ENCODE measurements at regions not wholly inside any gene's neighbourhood (a gene's known extent, or its start where the extent isn't known, plus 50 kb on each side); places are given as distances from the start of the nearest gene placed in this dataset.

- CTCF ChIA-PET, result no interaction called here
- Histone ChIP-seq H3K4me1 (ENCODE audit: control insufficient read depth, insufficient read depth, low read length) (no peaks in the 10 kb centered on the region), H3K4me3 (ENCODE audit: low read depth in 2 of 2, low read length in 2 of 2) (no peak overlapping the region), H3K36me3 (ENCODE audit: control insufficient read depth, insufficient read depth, low read length) (no peaks in the 10 kb centered on the region), H3K27me3 (ENCODE audit: control insufficient read depth, insufficient read depth, low read length) (no peaks in the 10 kb centered on the region), H3K27ac (ENCODE audit: low read length) (no peak overlapping the region), H3K9me3 (ENCODE audit: control insufficient read depth, insufficient read depth, low read depth, low read length) (no peaks in the 10 kb centered on the region)
- no TSS peak for BruUV-seq (replicated peaks)
- DNase-seq (ENCODE audit: low read depth, low spot score), result no peak
- no peak for ATAC-seq
- intact Hi-C loops (cut with micrococcal nuclease; ENCODE audit: unreplicated experiment), result loop anchor here (10.0 kb wide), 1 partner anchor 78 kb away; no protein-coding TSS in a partner anchor
- in situ Hi-C loops (cut with HindIII; ENCODE audit: low pct_unique_long_range_greater_than_20kb, low sequenced_read_pairs), result no loop called here
- TF ChIP-seq CTCF (IDR thresholded peaks at IDR 0.05), result no peak
- TF ChIP-seq REST (IDR thresholded peaks at IDR 0.05; ENCODE audit: insufficient read depth in 1 of 2, low read depth in 2 of 2, low read length in 1 of 2), result no peak
- TF ChIP-seq SIN3A (IDR thresholded peaks at IDR 0.05; ENCODE audit: borderline replicate concordance, insufficient read depth, low read depth, low read length), result no peak
- no peak for TF ChIP-seq POLR2AphosphoS5 (IDR thresholded peaks at IDR 0.05; ENCODE audit: low read depth, low read length)
- no peak for TF ChIP-seq TCF7L2 (IDR thresholded peaks at IDR 0.05; ENCODE audit: low read depth, low read length)
- POLR2A ChIA-PET, result no interaction called here
Measured at GRCh38 chr12:92413286-92413685, 267.6 kb upstream of the BTG1 start.

- no peak for ATAC-seq
- Histone ChIP-seq H3K4me1 (ENCODE audit: control insufficient read depth, insufficient read depth, low read length) (no peaks in the 10 kb centered on the region), H3K27me3 (ENCODE audit: control insufficient read depth, insufficient read depth, low read length) (no peaks in the 10 kb centered on the region), H3K9me3 (ENCODE audit: control insufficient read depth, insufficient read depth, low read depth, low read length) (no peaks in the 10 kb centered on the region), H3K27ac (ENCODE audit: low read length) (no peak overlapping the region), H3K4me3 (ENCODE audit: low read depth in 2 of 2, low read length in 2 of 2) (no peak overlapping the region), H3K36me3 (ENCODE audit: control insufficient read depth, insufficient read depth, low read length) (no peaks in the 10 kb centered on the region)
- in situ Hi-C loops (cut with HindIII; ENCODE audit: low pct_unique_long_range_greater_than_20kb, low sequenced_read_pairs), result no loop called here
- ChIA-PET POLR2A (no interaction called here), CTCF (no interaction called here)
- no peak for DNase-seq (ENCODE audit: low read depth, low spot score)
- TF ChIP-seq POLR2AphosphoS5 (IDR thresholded peaks at IDR 0.05; ENCODE audit: low read depth, low read length), result no peak
- no peak for TF ChIP-seq REST (IDR thresholded peaks at IDR 0.05; ENCODE audit: insufficient read depth in 1 of 2, low read depth in 2 of 2, low read length in 1 of 2)
- TF ChIP-seq SIN3A (IDR thresholded peaks at IDR 0.05; ENCODE audit: borderline replicate concordance, insufficient read depth, low read depth, low read length), result no peak
- no peak for TF ChIP-seq TCF7L2 (IDR thresholded peaks at IDR 0.05; ENCODE audit: low read depth, low read length)
- TF ChIP-seq CTCF (IDR thresholded peaks at IDR 0.05), result no peak
- intact Hi-C loops (cut with micrococcal nuclease; ENCODE audit: unreplicated experiment), result loop anchor here (10.0 kb wide), 1 partner anchor 78 kb away; no protein-coding TSS in a partner anchor
- BruUV-seq (replicated peaks), result no TSS peak
Measured at GRCh38 chr12:92412856-92413255, 267.2 kb upstream of the BTG1 start.
